Testis (tissue), 2 donors: ENCODE measurements at regions not wholly inside any gene's neighbourhood (a gene's known extent, or its start where the extent isn't known, plus 50 kb on each side); places are given as distances from the start of the nearest gene placed in this dataset.

Experiments used
- POLR2A ChIP-seq: fragments of 450-650 bp; IDR thresholded peaks from one replicate; pipeline ENCODE4 v1.6.1; 2017; ENCODE audit warnings: antibody characterized with exemption, mild to moderate bottlenecking, moderate library complexity
- TF ChIP-seq, protein P1 (sequence below), 3 experiments: fragments of 450-650 bp in 2 of 3; fragments of 200-600 bp in 1 of 3; sonication (generic) in 1 of 3; IDR thresholded peaks; one replicate each; pipeline ENCODE4 v1.5.1; 2016 to 2019; ENCODE audit warnings: antibody characterized with exemption in 3 of 3, mild to moderate bottlenecking in 2 of 3, moderate library complexity in 1 of 3

DNA sequence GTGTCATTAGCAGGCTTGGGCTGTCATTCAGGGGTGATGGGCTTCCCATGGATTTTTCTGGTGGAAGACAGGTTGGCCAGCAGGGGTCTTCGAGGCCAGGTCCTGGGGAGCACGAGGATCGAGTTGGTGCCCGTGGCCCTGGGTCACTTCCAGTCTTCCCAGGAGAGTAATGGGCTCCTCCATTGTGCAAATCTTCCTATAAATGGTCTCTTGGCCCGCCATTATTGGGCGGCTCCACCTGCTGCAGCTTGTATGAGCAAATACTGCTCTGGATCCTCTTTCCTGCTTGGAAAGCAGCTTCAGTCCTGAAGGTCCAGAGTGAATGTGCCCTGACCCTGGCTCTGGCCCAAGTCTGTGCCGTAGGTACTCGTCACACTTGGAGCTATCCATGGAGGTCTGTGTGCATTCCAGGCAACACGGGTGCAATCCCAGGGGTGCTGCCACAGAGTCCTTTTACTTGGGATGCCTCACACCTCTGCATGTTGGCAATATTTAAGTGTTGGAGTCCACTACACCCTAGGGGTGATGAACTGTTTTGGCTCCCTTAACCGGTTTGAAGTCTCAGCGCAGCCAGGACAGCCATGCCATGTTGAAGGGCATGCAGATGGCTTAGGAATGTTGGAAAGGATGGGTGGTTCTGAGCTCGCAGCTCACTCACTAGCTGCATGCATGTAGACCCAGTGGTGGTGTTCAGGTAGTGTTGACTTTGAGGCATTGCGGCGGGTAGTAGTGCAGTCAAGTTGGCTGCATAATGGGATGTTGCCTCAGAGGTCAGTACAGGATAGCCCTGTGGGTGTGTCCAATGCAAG is 97.6 kb downstream of the SNRPN start:
- TF ChIP-seq, protein P1, sequence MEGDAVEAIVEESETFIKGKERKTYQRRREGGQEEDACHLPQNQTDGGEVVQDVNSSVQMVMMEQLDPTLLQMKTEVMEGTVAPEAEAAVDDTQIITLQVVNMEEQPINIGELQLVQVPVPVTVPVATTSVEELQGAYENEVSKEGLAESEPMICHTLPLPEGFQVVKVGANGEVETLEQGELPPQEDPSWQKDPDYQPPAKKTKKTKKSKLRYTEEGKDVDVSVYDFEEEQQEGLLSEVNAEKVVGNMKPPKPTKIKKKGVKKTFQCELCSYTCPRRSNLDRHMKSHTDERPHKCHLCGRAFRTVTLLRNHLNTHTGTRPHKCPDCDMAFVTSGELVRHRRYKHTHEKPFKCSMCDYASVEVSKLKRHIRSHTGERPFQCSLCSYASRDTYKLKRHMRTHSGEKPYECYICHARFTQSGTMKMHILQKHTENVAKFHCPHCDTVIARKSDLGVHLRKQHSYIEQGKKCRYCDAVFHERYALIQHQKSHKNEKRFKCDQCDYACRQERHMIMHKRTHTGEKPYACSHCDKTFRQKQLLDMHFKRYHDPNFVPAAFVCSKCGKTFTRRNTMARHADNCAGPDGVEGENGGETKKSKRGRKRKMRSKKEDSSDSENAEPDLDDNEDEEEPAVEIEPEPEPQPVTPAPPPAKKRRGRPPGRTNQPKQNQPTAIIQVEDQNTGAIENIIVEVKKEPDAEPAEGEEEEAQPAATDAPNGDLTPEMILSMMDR (IDR thresholded peaks at IDR 0.05), result no peak
- TF ChIP-seq POLR2A, result no peak
